Left lung (tissue), 4 donors: ENCODE measurements at regions not wholly inside any gene's neighbourhood (a gene's known extent, or its start where the extent isn't known, plus 50 kb on each side); places are given as distances from the start of the nearest gene placed in this dataset.
A peak's percentile ranks its signal among the peaks of the same experiment; 100 is the strongest.

Experiments used
- ATAC-seq: fragments of 200-7000 bp; cut with Tn5 transposase; one replicate; pipeline ENCODE4 v1.9.1; 2020; ENCODE audit warnings: moderate library complexity
- DNase-seq, 4 donors: peaks; one replicate each; pipeline ENCODE4 v3.0.0-alpha.2; 2013 to 2020
- H3K27ac ChIP-seq, 2 donors: fragments of 200-600 bp; sonication (generic) in 1 of 2; one replicate each; pipeline versions ENCODE4 v1.5.0 to v1.8.0; 2020 to 2021
- H3K27me3 ChIP-seq, 2 donors: fragments of 200-600 bp; sonication (generic) in 1 of 2; one replicate each; pipeline versions ENCODE4 v1.5.0 to v1.8.0; 2020 to 2021
- H3K36me3 ChIP-seq, 2 donors: fragments of 200-600 bp; sonication (generic) in 1 of 2; one replicate each; pipeline versions ENCODE4 v1.5.0 to v1.8.0; 2020 to 2021
- H3K4me1 ChIP-seq, 2 donors: fragments of 200-600 bp; one replicate each; pipeline ENCODE4 v1.8.0; 2021
- H3K4me3 ChIP-seq, 2 donors: fragments of 200-600 bp; sonication (generic) in 1 of 2; one replicate each; pipeline versions ENCODE4 v1.5.0 to v1.8.0; 2020 to 2021; ENCODE audit warnings: mild to moderate bottlenecking in 1 of 2
- H3K9me3 ChIP-seq, 2 donors: fragments of 200-600 bp; sonication (generic) in 1 of 2; one replicate each; pipeline versions ENCODE4 v1.5.0 to v1.8.0; 2020 to 2021
- CTCF ChIP-seq, 2 donors: fragments of 200-600 bp; sonication (generic) in 1 of 2; IDR thresholded peaks; one replicate each; pipeline versions ENCODE4 v1.5.0 to v1.8.0; 2021; ENCODE audit warnings: antibody characterized with exemption in 2 of 2
- intact Hi-C, 2 donors: fragments of 100-400 bp; cut with DNase I; formaldehyde crosslinking; loops; one replicate each; pipeline versions ENCODE4 v1.11.2 to v1.14.2; 2022
- donor health status: DM: no; HTN: yes; CAD: no.
- donor health status: DM: no; HTN: no; CAD: no.

DNA sequence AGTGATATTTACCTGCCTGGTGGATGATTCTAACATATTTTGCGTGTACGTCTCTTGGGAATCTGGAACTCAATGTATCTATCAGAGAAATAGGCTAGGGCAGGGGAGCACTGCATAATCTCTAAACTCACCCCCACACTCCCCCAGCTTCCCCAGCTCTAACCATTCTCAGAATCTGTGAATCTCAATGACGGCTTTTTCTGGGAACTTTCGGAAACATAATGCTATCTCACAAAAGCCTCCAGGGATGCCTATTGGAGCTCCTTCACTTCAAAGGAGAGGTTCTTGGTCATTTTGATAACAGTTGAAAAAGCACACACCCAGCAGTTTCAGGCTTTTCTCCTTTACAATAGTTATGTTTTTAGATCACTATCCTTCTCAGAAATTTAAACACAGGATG, 113.8 kb upstream of the MAGI3 start:
- intact Hi-C loops = no loop called here
- H3K4me1 ChIP-seq = no peaks in the 10 kb centered on the region
- H3K4me3 ChIP-seq = no peak overlapping the region
- ATAC-seq (no peak), DNase-seq (no peak)
- no peaks in the 10 kb centered on the region for H3K27me3 ChIP-seq
- TF ChIP-seq CTCF (IDR thresholded peaks at IDR 0.05) = no peak
- no peaks in the 10 kb centered on the region for H3K36me3 ChIP-seq
- no peak overlapping the region for H3K27ac ChIP-seq
- H3K9me3 ChIP-seq = no peaks in the 10 kb centered on the region

- intact Hi-C loops = no loop called here
- ATAC-seq (no peak), DNase-seq (no peak)
- TF ChIP-seq CTCF (IDR thresholded peaks at IDR 0.05) = no peak
- Histone ChIP-seq H3K36me3 (no peaks in the 10 kb centered on the region), H3K4me1 (no peaks in the 10 kb centered on the region), H3K27ac (no peak overlapping the region), H3K4me3 (no peak overlapping the region), H3K27me3 (no peaks in the 10 kb centered on the region), H3K9me3 (no peaks in the 10 kb centered on the region)
Measured at GRCh38 chr1:113278371-113278770, 111.9 kb upstream of the MAGI3 start.

DNA sequence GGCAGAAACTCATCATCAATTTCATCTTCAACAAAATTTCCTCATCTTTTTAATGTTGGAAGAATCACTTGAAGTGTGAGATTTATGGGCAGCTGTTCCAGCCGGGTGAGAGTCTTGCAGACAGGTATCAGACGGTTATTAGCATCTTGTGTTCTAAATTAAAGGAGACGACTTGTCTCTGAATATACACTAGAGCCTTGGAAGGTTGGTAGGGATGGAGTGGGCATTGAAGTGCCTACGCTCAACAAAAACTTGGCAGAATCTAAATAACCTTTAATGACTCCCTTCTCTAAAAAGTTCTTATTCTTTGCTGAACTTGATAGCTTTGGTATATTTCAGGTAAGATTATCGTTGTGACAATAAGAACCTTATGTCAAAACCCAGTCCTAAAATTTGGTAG, 111.5 kb upstream of the MAGI3 start:
- Histone ChIP-seq H3K27ac (no peak overlapping the region), H3K4me3 (no peak overlapping the region), H3K9me3 (no peaks in the 10 kb centered on the region), H3K27me3 (no peaks in the 10 kb centered on the region), H3K4me1 (no peaks in the 10 kb centered on the region), H3K36me3 (no peaks in the 10 kb centered on the region)
- ATAC-seq (peak; percentile 54), DNase-seq (no peak)
- intact Hi-C loops = no loop called here
- TF ChIP-seq CTCF (IDR thresholded peaks at IDR 0.05) = no peak

GRCh38 chr1:113279776-113280391, 110.4 kb upstream of the MAGI3 start:
- peak; percentile 53 for ATAC-seq
- intact Hi-C loops = no loop called here
- H3K27ac ChIP-seq = no peak overlapping the region

GRCh38 chr1:113280581-113280980, 109.7 kb upstream of the MAGI3 start:
- no peaks in the 10 kb centered on the region for H3K36me3 ChIP-seq
- no peaks in the 10 kb centered on the region for H3K4me1 ChIP-seq
- no peak overlapping the region for H3K4me3 ChIP-seq
- no peaks in the 10 kb centered on the region for H3K27me3 ChIP-seq
- H3K27ac ChIP-seq = no peak overlapping the region
- ATAC-seq (no peak), DNase-seq (no peak)
- intact Hi-C loops = no loop called here
- no peaks in the 10 kb centered on the region for H3K9me3 ChIP-seq
- no peak for TF ChIP-seq CTCF (IDR thresholded peaks at IDR 0.05)

More at GRCh38 chr1:113279776-113280391, 110.4 kb upstream of the MAGI3 start:
- no peak overlapping the region for H3K4me3 ChIP-seq
- no peaks in the 10 kb centered on the region for H3K36me3 ChIP-seq
- no peak for TF ChIP-seq CTCF (IDR thresholded peaks at IDR 0.05)
- DNase-seq = no peak
- no peaks in the 10 kb centered on the region for H3K4me1 ChIP-seq
- no peaks in the 10 kb centered on the region for H3K9me3 ChIP-seq
- no peaks in the 10 kb centered on the region for H3K27me3 ChIP-seq
